ENCODE measurements at regions not wholly inside any gene's neighbourhood (a gene's known extent, or its start where the extent isn't known, plus 50 kb on each side); places are given as distances from the start of the nearest gene placed in this dataset.

DNA sequence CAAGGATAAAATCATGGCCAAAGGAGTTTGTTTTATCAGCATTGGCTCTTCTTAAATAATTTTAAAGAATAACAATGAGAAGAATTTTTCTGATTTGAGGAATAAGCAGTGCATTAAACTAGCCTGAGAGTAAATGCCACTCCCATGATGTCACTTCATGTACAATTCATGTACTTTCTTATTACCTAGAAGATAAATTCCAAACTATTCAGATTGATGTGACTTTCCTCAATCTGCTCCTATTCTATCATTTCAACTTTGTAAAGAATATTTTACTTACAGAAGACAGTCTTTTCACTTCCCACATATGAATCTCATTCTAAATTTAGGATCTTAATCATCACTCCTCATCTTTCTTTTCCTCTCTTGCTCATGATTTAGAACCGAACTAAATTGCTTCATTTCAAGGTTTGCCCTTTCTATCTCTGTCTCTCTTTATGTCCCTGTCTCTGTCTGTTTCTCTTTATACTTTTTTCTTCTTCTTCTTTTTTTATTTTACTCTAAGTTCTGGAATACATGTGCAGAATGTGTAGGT, 1142.0 kb upstream of the PIK3C3 start:
- peak; percentile 4 for DNase-seq (ENCODE audit: low read depth)
- no peak for TF ChIP-seq CTCF (conservative IDR thresholded peaks at IDR 0.05; ENCODE audit: control insufficient read depth, insufficient read depth, low read depth, low read length)
- H3K4me3 ChIP-seq (ENCODE audit: control insufficient read depth, low read depth, low read length): no peak overlapping the region

GRCh38 chr18:40810372-40810771, 1144.7 kb upstream of the PIK3C3 start:
- no peak overlapping the region for H3K4me3 ChIP-seq (ENCODE audit: control insufficient read depth, low read depth, low read length)
- no peak for TF ChIP-seq CTCF (conservative IDR thresholded peaks at IDR 0.05; ENCODE audit: control insufficient read depth, insufficient read depth, low read depth, low read length)
- DNase-seq (ENCODE audit: low read depth): peak; percentile 52

DNA sequence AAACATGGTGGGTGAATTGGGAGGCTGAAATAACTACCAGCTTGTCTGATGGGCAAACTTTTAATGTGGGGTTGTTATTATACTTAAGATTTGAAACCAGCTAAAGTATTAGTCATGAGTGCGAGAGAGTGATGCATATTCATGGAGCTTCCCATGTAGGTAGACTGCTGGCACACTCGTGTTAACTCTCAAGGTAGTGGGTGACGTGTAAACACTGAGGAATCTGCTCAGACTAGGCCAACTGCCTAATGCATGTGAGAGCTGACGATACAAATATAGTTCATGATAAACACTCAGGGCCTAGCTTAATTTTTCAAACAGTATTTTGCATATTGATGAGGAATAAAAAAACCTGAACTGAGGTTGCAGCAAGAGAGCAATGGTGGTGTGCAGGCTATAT, 1165.7 kb upstream of the PIK3C3 start:
- DNase-seq (ENCODE audit: low read depth): no peak
- no peak for TF ChIP-seq CTCF (conservative IDR thresholded peaks at IDR 0.05; ENCODE audit: control insufficient read depth, insufficient read depth, low read depth, low read length)

GRCh38 chr18:40782453-40783130, 1172.4 kb upstream of the PIK3C3 start:
- no peak overlapping the region for H3K4me3 ChIP-seq (ENCODE audit: control insufficient read depth, low read depth, low read length)
- no peak for DNase-seq (ENCODE audit: low read depth)
- no peak for TF ChIP-seq CTCF (conservative IDR thresholded peaks at IDR 0.05; ENCODE audit: control insufficient read depth, insufficient read depth, low read depth, low read length)

More for the DNA sequence above, 1165.7 kb upstream of the PIK3C3 start:
- no peak overlapping the region for H3K4me3 ChIP-seq (ENCODE audit: control insufficient read depth, low read depth, low read length)

DNA sequence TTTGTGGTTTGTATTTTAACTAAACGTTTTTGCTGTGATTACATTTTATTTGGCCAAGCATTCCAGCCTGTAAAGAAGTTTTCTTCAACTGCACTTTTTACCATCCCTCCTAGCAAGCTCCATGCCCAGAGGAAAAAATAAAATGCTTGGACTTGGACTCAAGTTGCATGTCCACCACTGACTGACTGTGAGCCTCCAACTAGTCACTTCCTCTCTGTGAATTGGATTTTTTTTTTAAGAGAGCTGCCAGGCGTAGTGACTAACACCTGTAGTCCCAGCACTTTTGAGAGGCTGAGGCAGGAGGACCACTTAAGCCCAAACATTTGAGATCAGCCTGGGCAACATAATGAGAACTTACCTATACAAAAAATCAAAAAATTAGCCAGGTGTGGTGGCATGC, 1185.2 kb upstream of the PIK3C3 start:
- TF ChIP-seq CTCF (conservative IDR thresholded peaks at IDR 0.05; ENCODE audit: control insufficient read depth, insufficient read depth, low read depth, low read length): no peak
- no peak overlapping the region for H3K4me3 ChIP-seq (ENCODE audit: control insufficient read depth, low read depth, low read length)
- DNase-seq (ENCODE audit: low read depth): no peak

DNA sequence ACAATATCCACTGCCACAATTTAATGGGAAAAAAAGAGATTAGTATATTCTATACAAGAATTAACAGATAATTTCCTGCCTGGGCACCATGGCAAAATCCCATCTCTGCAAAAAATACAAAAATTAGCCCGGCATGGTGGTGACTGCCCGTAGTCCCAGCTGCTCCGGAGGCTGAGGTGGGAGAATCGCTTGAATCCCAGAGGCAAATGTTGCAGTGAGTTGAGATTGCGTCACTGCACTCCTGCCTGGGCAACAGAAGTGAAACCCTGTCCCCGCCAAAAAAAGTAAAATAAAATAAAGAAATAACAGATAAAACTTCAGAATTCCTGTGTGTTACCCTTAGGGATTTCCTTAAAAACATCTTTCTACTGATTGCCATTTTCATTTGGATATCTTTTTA, 1194.8 kb upstream of the PIK3C3 start:
- DNase-seq (ENCODE audit: low read depth): no peak
- no peak overlapping the region for H3K4me3 ChIP-seq (ENCODE audit: control insufficient read depth, low read depth, low read length)
- TF ChIP-seq CTCF (conservative IDR thresholded peaks at IDR 0.05; ENCODE audit: control insufficient read depth, insufficient read depth, low read depth, low read length): no peak

All from fibroblast of mammary gland (primary cell).